ENCODE measurements at regions not wholly inside any gene's neighbourhood (a gene's known extent, or its start where the extent isn't known, plus 50 kb on each side); places are given as distances from the start of the nearest gene placed in this dataset.

- Mint-ChIP-seq H3K36me3 (no peaks in the 10 kb centered on the region), H3K4me3 (no peak overlapping the region), H3K9me3 (peaks cover 0 to 4% (median 0%) of the 10 kb centered on the region in 8 donors), H3K27ac (no peak overlapping the region), H3K27me3 (no peaks in the 10 kb centered on the region), H3K4me1 (no peaks in the 10 kb centered on the region)
- no peaks in the 10 kb centered on the region for H3K27me3 ChIP-seq (ENCODE audit: insufficient read depth, low read length)
- H3K27ac ChIP-seq (ENCODE audit: low read depth, low read length), result no peak overlapping the region
- H3K4me1 ChIP-seq (ENCODE audit: insufficient read depth, low read length), result no peaks in the 10 kb centered on the region
- no peaks in the 10 kb centered on the region for H3K36me3 ChIP-seq (ENCODE audit: insufficient read depth, low read length)
- no peak overlapping the region for H3K4me3 ChIP-seq (ENCODE audit: low read length in 2 of 2)
- ChIA-PET POLR2A (ENCODE audit: partially characterized antibody) (no interaction called here), CTCF (ENCODE audit: partially characterized antibody) (no interaction called here)
- H3K9me3 ChIP-seq (ENCODE audit: control insufficient read depth in 1 of 2, low read length in 2 of 2), result peaks cover 0 to 2% of the 10 kb centered on the region in 2 donors
- DNase-seq, result no peak
- intact Hi-C loops (cut with micrococcal nuclease), result no loop called here
These were observed 1304.4 kb downstream of the MAT2B start for GRCh38 chr5:164809821-164810220.

GRCh38 chr5:164818445-164818844 lies 1313.0 kb downstream of the MAT2B start:
- peaks cover 0 to 5% (median 0%) of the 10 kb centered on the region in 8 donors for H3K9me3 Mint-ChIP-seq
- H3K27ac ChIP-seq (ENCODE audit: low read depth, low read length), result no peak overlapping the region
- no peak for DNase-seq
- intact Hi-C loops (cut with micrococcal nuclease), result no loop called here
- no peaks in the 10 kb centered on the region for H3K36me3 Mint-ChIP-seq
- no peaks in the 10 kb centered on the region for H3K4me1 ChIP-seq (ENCODE audit: insufficient read depth, low read length)
- POLR2A ChIA-PET (ENCODE audit: partially characterized antibody), result no interaction called here
- H3K4me1 Mint-ChIP-seq, result no peaks in the 10 kb centered on the region
- CTCF ChIA-PET (ENCODE audit: partially characterized antibody), result no interaction called here
- H3K27me3 ChIP-seq (ENCODE audit: insufficient read depth, low read length), result no peaks in the 10 kb centered on the region
- no peaks in the 10 kb centered on the region for H3K27me3 Mint-ChIP-seq
- no peak overlapping the region for H3K27ac Mint-ChIP-seq
- no peak overlapping the region for H3K4me3 ChIP-seq (ENCODE audit: low read length in 2 of 2)
- H3K9me3 ChIP-seq (ENCODE audit: control insufficient read depth in 1 of 2, low read length in 2 of 2), result no peaks in the 10 kb centered on the region
- no peaks in the 10 kb centered on the region for H3K36me3 ChIP-seq (ENCODE audit: insufficient read depth, low read length)
- H3K4me3 Mint-ChIP-seq, result no peak overlapping the region

- Mint-ChIP-seq H3K4me1 (no peaks in the 10 kb centered on the region), H3K36me3 (no peaks in the 10 kb centered on the region), H3K4me3 (no peak overlapping the region), H3K9me3 (peaks cover 0 to 8% (median 4%) of the 10 kb centered on the region in 8 donors), H3K27ac (no peak overlapping the region), H3K27me3 (no peaks in the 10 kb centered on the region)
- Histone ChIP-seq H3K4me1 (ENCODE audit: insufficient read depth, low read length) (no peaks in the 10 kb centered on the region), H3K36me3 (ENCODE audit: insufficient read depth, low read length) (no peaks in the 10 kb centered on the region), H3K27me3 (ENCODE audit: insufficient read depth, low read length) (no peaks in the 10 kb centered on the region), H3K4me3 (ENCODE audit: low read length in 2 of 2) (no peak overlapping the region), H3K9me3 (ENCODE audit: control insufficient read depth in 1 of 2, low read length in 2 of 2) (no peaks in the 10 kb centered on the region), H3K27ac (ENCODE audit: low read depth, low read length) (no peak overlapping the region)
- CTCF ChIA-PET (ENCODE audit: partially characterized antibody), result no interaction called here
- DNase-seq, result no peak
- POLR2A ChIA-PET (ENCODE audit: partially characterized antibody), result no interaction called here
- intact Hi-C loops (cut with micrococcal nuclease), result no loop called here
These were observed 1319.3 kb downstream of the MAT2B start for GRCh38 chr5:164824671-164825070.

- Mint-ChIP-seq H3K4me3 (no peak overlapping the region), H3K4me1 (no peaks in the 10 kb centered on the region), H3K36me3 (no peaks in the 10 kb centered on the region), H3K27ac (no peak overlapping the region), H3K27me3 (no peaks in the 10 kb centered on the region), H3K9me3 (peaks cover 0 to 12% (median 5%) of the 10 kb centered on the region in 8 donors)
- DNase-seq, result no peak
- no peaks in the 10 kb centered on the region for H3K36me3 ChIP-seq (ENCODE audit: insufficient read depth, low read length)
- H3K27ac ChIP-seq (ENCODE audit: low read depth, low read length), result no peak overlapping the region
- H3K4me3 ChIP-seq (ENCODE audit: low read length in 2 of 2), result no peak overlapping the region
- H3K9me3 ChIP-seq (ENCODE audit: control insufficient read depth in 1 of 2, low read length in 2 of 2), result no peaks in the 10 kb centered on the region
- CTCF ChIA-PET (ENCODE audit: partially characterized antibody), result no interaction called here
- no peaks in the 10 kb centered on the region for H3K27me3 ChIP-seq (ENCODE audit: insufficient read depth, low read length)
- intact Hi-C loops (cut with micrococcal nuclease), result no loop called here
- POLR2A ChIA-PET (ENCODE audit: partially characterized antibody), result no interaction called here
- no peaks in the 10 kb centered on the region for H3K4me1 ChIP-seq (ENCODE audit: insufficient read depth, low read length)
These were observed 1327.1 kb downstream of the MAT2B start for GRCh38 chr5:164832516-164832915.

GRCh38 chr5:164844348-164844747 lies 1338.9 kb downstream of the MAT2B start:
- no peaks in the 10 kb centered on the region for H3K27me3 Mint-ChIP-seq
- Histone ChIP-seq H3K4me3 (ENCODE audit: low read length in 2 of 2) (no peak overlapping the region), H3K4me1 (ENCODE audit: insufficient read depth, low read length) (no peaks in the 10 kb centered on the region), H3K27ac (ENCODE audit: low read depth, low read length) (no peak overlapping the region), H3K27me3 (ENCODE audit: insufficient read depth, low read length) (no peaks in the 10 kb centered on the region), H3K36me3 (ENCODE audit: insufficient read depth, low read length) (no peaks in the 10 kb centered on the region), H3K9me3 (ENCODE audit: control insufficient read depth in 1 of 2, low read length in 2 of 2) (peaks cover 0 to 3% of the 10 kb centered on the region in 2 donors)
- POLR2A ChIA-PET (ENCODE audit: partially characterized antibody), result no interaction called here
- H3K36me3 Mint-ChIP-seq, result no peaks in the 10 kb centered on the region
- H3K4me3 Mint-ChIP-seq, result no peak overlapping the region
- no peak for DNase-seq
- CTCF ChIA-PET (ENCODE audit: partially characterized antibody), result no interaction called here
- intact Hi-C loops (cut with micrococcal nuclease), result no loop called here
- no peaks in the 10 kb centered on the region for H3K4me1 Mint-ChIP-seq
- peaks cover 8 to 24% (median 13%) of the 10 kb centered on the region in 8 donors for H3K9me3 Mint-ChIP-seq
- H3K27ac Mint-ChIP-seq, result no peak overlapping the region

- no peaks in the 10 kb centered on the region for H3K9me3 ChIP-seq (ENCODE audit: control insufficient read depth in 1 of 2, low read length in 2 of 2)
These were observed 1355.5 kb downstream of the MAT2B start for GRCh38 chr5:164860896-164861295.

GRCh38 chr5:164861610-164862009 lies 1356.2 kb downstream of the MAT2B start:
- no peak overlapping the region for H3K4me3 Mint-ChIP-seq
- POLR2A ChIA-PET (ENCODE audit: partially characterized antibody), result no interaction called here
- no peaks in the 10 kb centered on the region for H3K36me3 Mint-ChIP-seq
- Histone ChIP-seq H3K9me3 (ENCODE audit: control insufficient read depth in 1 of 2, low read length in 2 of 2) (no peaks in the 10 kb centered on the region), H3K27me3 (ENCODE audit: insufficient read depth, low read length) (no peaks in the 10 kb centered on the region), H3K4me3 (ENCODE audit: low read length in 2 of 2) (no peak overlapping the region), H3K4me1 (ENCODE audit: insufficient read depth, low read length) (no peaks in the 10 kb centered on the region), H3K27ac (ENCODE audit: low read depth, low read length) (no peak overlapping the region), H3K36me3 (ENCODE audit: insufficient read depth, low read length) (no peaks in the 10 kb centered on the region)
- H3K27me3 Mint-ChIP-seq, result no peaks in the 10 kb centered on the region
- H3K27ac Mint-ChIP-seq, result no peak overlapping the region
- peaks cover 5 to 16% (median 8%) of the 10 kb centered on the region in 8 donors for H3K9me3 Mint-ChIP-seq
- H3K4me1 Mint-ChIP-seq, result no peaks in the 10 kb centered on the region
- DNase-seq, result no peak
- intact Hi-C loops (cut with micrococcal nuclease), result no loop called here
- CTCF ChIA-PET (ENCODE audit: partially characterized antibody), result no interaction called here

More at GRCh38 chr5:164860896-164861295, 1355.5 kb downstream of the MAT2B start:
- no peaks in the 10 kb centered on the region for H3K4me1 Mint-ChIP-seq
- CTCF ChIA-PET (ENCODE audit: partially characterized antibody), result no interaction called here
- intact Hi-C loops (cut with micrococcal nuclease), result no loop called here
- no peak overlapping the region for H3K4me3 ChIP-seq (ENCODE audit: low read length in 2 of 2)
- H3K27ac Mint-ChIP-seq, result no peak overlapping the region
- H3K9me3 Mint-ChIP-seq, result peaks cover 5 to 16% (median 7%) of the 10 kb centered on the region in 8 donors
- no peaks in the 10 kb centered on the region for H3K36me3 Mint-ChIP-seq
- POLR2A ChIA-PET (ENCODE audit: partially characterized antibody), result no interaction called here
- H3K4me3 Mint-ChIP-seq, result no peak overlapping the region
- no peak overlapping the region for H3K27ac ChIP-seq (ENCODE audit: low read depth, low read length)
- DNase-seq, result no peak
- no peaks in the 10 kb centered on the region for H3K36me3 ChIP-seq (ENCODE audit: insufficient read depth, low read length)
- H3K27me3 ChIP-seq (ENCODE audit: insufficient read depth, low read length), result no peaks in the 10 kb centered on the region
- H3K27me3 Mint-ChIP-seq, result no peaks in the 10 kb centered on the region
- no peaks in the 10 kb centered on the region for H3K4me1 ChIP-seq (ENCODE audit: insufficient read depth, low read length)

- ChIA-PET CTCF (ENCODE audit: partially characterized antibody) (no interaction called here), POLR2A (ENCODE audit: partially characterized antibody) (no interaction called here)
- no peaks in the 10 kb centered on the region for H3K4me1 ChIP-seq (ENCODE audit: insufficient read depth, low read length)
- Mint-ChIP-seq H3K9me3 (peaks cover 0 to 24% (median 6%) of the 10 kb centered on the region in 8 donors), H3K36me3 (no peaks in the 10 kb centered on the region), H3K27ac (no peak overlapping the region), H3K4me1 (no peaks in the 10 kb centered on the region), H3K27me3 (no peaks in the 10 kb centered on the region), H3K4me3 (no peak overlapping the region)
- H3K27me3 ChIP-seq (ENCODE audit: insufficient read depth, low read length), result no peaks in the 10 kb centered on the region
- no peak overlapping the region for H3K27ac ChIP-seq (ENCODE audit: low read depth, low read length)
- DNase-seq, result no peak
- intact Hi-C loops (cut with micrococcal nuclease), result no loop called here
- no peaks in the 10 kb centered on the region for H3K9me3 ChIP-seq (ENCODE audit: control insufficient read depth in 1 of 2, low read length in 2 of 2)
- no peak overlapping the region for H3K4me3 ChIP-seq (ENCODE audit: low read length in 2 of 2)
- no peaks in the 10 kb centered on the region for H3K36me3 ChIP-seq (ENCODE audit: insufficient read depth, low read length)
These were observed 1363.3 kb downstream of the MAT2B start for GRCh38 chr5:164868761-164869160.

Data from CD4-positive, alpha-beta memory T cell (primary cell).